ENCODE measurements at regions not wholly inside any gene's neighbourhood (a gene's known extent, or its start where the extent isn't known, plus 50 kb on each side); places are given as distances from the start of the nearest gene placed in this dataset.

GRCh38 chr2:80856227-80856626 is 551.7 kb upstream of the LRRTM1 start:
- no peak for DNase-seq (ENCODE audit: low spot score)

GRCh38 chr2:80854831-80855230 is 550.3 kb upstream of the LRRTM1 start:
- DNase-seq (ENCODE audit: low spot score) = no peak

GRCh38 chr2:80852808-80853139 is 548.2 kb upstream of the LRRTM1 start:
- DNase-seq (ENCODE audit: low spot score) = no peak

GRCh38 chr2:80852079-80852807 is 547.7 kb upstream of the LRRTM1 start:
- DNase-seq (ENCODE audit: low spot score) = no peak

- no peak for DNase-seq (ENCODE audit: low spot score)
Observed at GRCh38 chr2:80830891-80831290, 526.3 kb upstream of the LRRTM1 start.

- DNase-seq (ENCODE audit: low spot score) = no peak
Observed at GRCh38 chr2:80822999-80823398, 518.4 kb upstream of the LRRTM1 start.

GRCh38 chr2:80815259-80815658 is 510.7 kb upstream of the LRRTM1 start:
- DNase-seq (ENCODE audit: low spot score) = no peak

GRCh38 chr2:80786584-80786983 is 482.0 kb upstream of the LRRTM1 start:
- no peak for DNase-seq (ENCODE audit: low spot score)

- DNase-seq (ENCODE audit: low spot score) = no peak
Observed at GRCh38 chr2:80778704-80779103, 474.2 kb upstream of the LRRTM1 start.

- DNase-seq (ENCODE audit: low spot score) = no peak
Observed at GRCh38 chr2:80748592-80748991, 444.0 kb upstream of the LRRTM1 start.

GRCh38 chr2:80737047-80737446 is 432.5 kb upstream of the LRRTM1 start:
- DNase-seq (ENCODE audit: low spot score) = no peak

GRCh38 chr2:80725001-80725400 is 420.4 kb upstream of the LRRTM1 start:
- no peak for DNase-seq (ENCODE audit: low spot score)

GRCh38 chr2:80722803-80723202 is 418.3 kb upstream of the LRRTM1 start:
- DNase-seq (ENCODE audit: low spot score) = no peak

GRCh38 chr2:80719607-80720006 is 415.1 kb upstream of the LRRTM1 start:
- no peak for DNase-seq (ENCODE audit: low spot score)

- no peak for DNase-seq (ENCODE audit: low spot score)
Observed at GRCh38 chr2:80715433-80715832, 410.9 kb upstream of the LRRTM1 start.

- no peak for DNase-seq (ENCODE audit: low spot score)
Observed at GRCh38 chr2:80711915-80712314, 407.4 kb upstream of the LRRTM1 start.

GRCh38 chr2:80706951-80707350 is 402.4 kb upstream of the LRRTM1 start:
- no peak for DNase-seq (ENCODE audit: low spot score)

GRCh38 chr2:80706541-80706940 is 402.0 kb upstream of the LRRTM1 start:
- no peak for DNase-seq (ENCODE audit: low spot score)

- DNase-seq (ENCODE audit: low spot score) = no peak
Observed at GRCh38 chr2:80703532-80703931, 399.0 kb upstream of the LRRTM1 start.

- no peak for DNase-seq (ENCODE audit: low spot score)
Observed at GRCh38 chr2:80700961-80701360, 396.4 kb upstream of the LRRTM1 start.

Measured in hepatic stellate cell (primary cell).